Stimulated activated naive CD4-positive, alpha-beta T cell (primary cell): ENCODE measurements at regions not wholly inside any gene's neighbourhood (a gene's known extent, or its start where the extent isn't known, plus 50 kb on each side); places are given as distances from the start of the nearest gene placed in this dataset.

ENCODE experiments used
- DNase-seq, 6 experiments: peaks; one replicate each; lab custom pipeline; 2025; lab: John Stamatoyannopoulos, UW

- DNase-seq = peak; percentile 0 to 30 (median 9)
Measured at GRCh38 chr5:14983666-14984441, 112.3 kb upstream of the ANKH start.

- no peak for DNase-seq
Measured at GRCh38 chr5:14980698-14981097, 109.1 kb upstream of the ANKH start.

- DNase-seq = no peak
Measured at GRCh38 chr5:14977058-14977685, 105.6 kb upstream of the ANKH start.

GRCh38 chr5:14976486-14976885 lies 104.9 kb upstream of the ANKH start:
- DNase-seq = no peak

GRCh38 chr5:14971873-14972272 lies 100.3 kb upstream of the ANKH start:
- no peak for DNase-seq

GRCh38 chr5:14968796-14969195 lies 97.2 kb upstream of the ANKH start:
- no peak for DNase-seq

- no peak for DNase-seq
Measured at GRCh38 chr5:14967166-14967565, 95.6 kb upstream of the ANKH start.

GRCh38 chr5:14965815-14966214 lies 94.2 kb upstream of the ANKH start:
- DNase-seq = no peak

- DNase-seq = no peak
Measured at GRCh38 chr5:14962604-14963003, 91.0 kb upstream of the ANKH start.

GRCh38 chr5:14960120-14960462 lies 88.5 kb upstream of the ANKH start:
- DNase-seq = no peak

GRCh38 chr5:14959399-14960119 lies 88.0 kb upstream of the ANKH start:
- DNase-seq = no peak

GRCh38 chr5:14958188-14958587 lies 86.6 kb upstream of the ANKH start:
- DNase-seq = no peak

- no peak for DNase-seq
Measured at GRCh38 chr5:14956423-14957046, 85.0 kb upstream of the ANKH start.

- no peak for DNase-seq
Measured at GRCh38 chr5:14954616-14955343, 83.2 kb upstream of the ANKH start.

GRCh38 chr5:14954216-14954615 lies 82.6 kb upstream of the ANKH start:
- DNase-seq = no peak

- no peak for DNase-seq
Measured at GRCh38 chr5:14953075-14953607, 81.6 kb upstream of the ANKH start.

- no peak for DNase-seq
Measured at GRCh38 chr5:14948383-14948782, 76.8 kb upstream of the ANKH start.

GRCh38 chr5:14946815-14947620 lies 75.4 kb upstream of the ANKH start:
- DNase-seq = peak in 5 of 6 experiments; percentile 13 to 55 (median 25)

GRCh38 chr5:14945450-14945849 lies 73.9 kb upstream of the ANKH start:
- DNase-seq = no peak

- no peak for DNase-seq
Measured at GRCh38 chr5:14944996-14945395, 73.4 kb upstream of the ANKH start.

GRCh38 chr5:14944350-14944739 lies 72.8 kb upstream of the ANKH start:
- DNase-seq = no peak
